Peyer's patch (tissue), 4 donors: ENCODE measurements at regions not wholly inside any gene's neighbourhood (a gene's known extent, or its start where the extent isn't known, plus 50 kb on each side); places are given as distances from the start of the nearest gene placed in this dataset.

Experiments
- DNase-seq, 3 donors: peaks; one replicate each; pipeline ENCODE4 v3.0.0-alpha.2; 2017 to 2019
- H3K27ac ChIP-seq, 4 donors: fragments of 200-600 bp; sonication (generic); one replicate each; pipeline ENCODE4 v1.5.1; 2016 to 2019
- H3K27me3 ChIP-seq, 2 donors: fragments of 200-600 bp; sonication (generic); one replicate each; pipeline ENCODE4 v1.5.1; 2019
- H3K36me3 ChIP-seq, 3 donors: fragments of 200-600 bp; sonication (generic); one replicate each; pipeline ENCODE4 v1.5.1; 2016 to 2019
- H3K4me1 ChIP-seq, 4 donors: fragments of 200-600 bp; sonication (generic); one replicate each; pipeline ENCODE4 v1.5.1; 2016 to 2019
- H3K4me3 ChIP-seq, 4 donors: fragments of 200-600 bp; sonication (generic); 1 replicate in 3 of 4; 2 replicates in 1 of 4; pipeline ENCODE4 v1.5.1; 2016 to 2019; ENCODE audit warnings: mild to moderate bottlenecking in 1 of 4
- H3K9me3 ChIP-seq, 4 donors: fragments of 200-600 bp; sonication (generic); one replicate each; pipeline ENCODE4 v1.5.1; 2016 to 2019; ENCODE audit warnings: mild to moderate bottlenecking in 1 of 4
- POLR2A ChIP-seq, 2 donors: fragments of 450-650 bp; IDR thresholded peaks; one replicate each; pipeline ENCODE4 v1.5.1; 2017; ENCODE audit warnings: antibody characterized with exemption in 2 of 2, mild to moderate bottlenecking in 2 of 2, moderate library complexity in 2 of 2
- TF ChIP-seq, protein P1 (sequence below), 6 experiments: fragments of 450-650 bp in 4 of 6; fragments of 200-600 bp in 2 of 6; sonication (generic) in 1 of 6; IDR thresholded peaks; one replicate each; pipeline ENCODE4 v1.5.1; 2017 to 2019; ENCODE audit warnings: antibody characterized with exemption in 6 of 6, mild to moderate bottlenecking in 3 of 6, moderate library complexity in 1 of 6

DNA sequence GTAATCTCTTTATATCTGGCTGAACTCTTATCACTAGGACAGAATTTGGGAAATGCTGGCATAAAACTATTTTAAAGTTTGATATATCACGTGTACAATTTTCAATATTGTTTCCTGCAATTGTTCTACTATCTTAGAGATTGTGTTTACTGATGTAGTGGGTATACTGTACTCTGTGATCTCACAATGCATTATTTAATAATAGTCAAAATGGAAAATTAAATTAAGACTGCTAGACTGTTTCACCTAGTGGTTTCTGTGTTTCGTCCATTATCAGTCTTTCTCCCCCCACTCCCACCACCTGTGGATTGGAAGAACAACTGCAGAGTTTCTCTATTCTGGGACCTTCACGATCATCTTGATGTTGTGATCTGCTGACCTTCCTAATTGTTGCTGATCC is 449.2 kb upstream of the SLC10A2 start:
- no peaks in the 10 kb centered on the region for H3K9me3 ChIP-seq
- no peaks in the 10 kb centered on the region for H3K27me3 ChIP-seq
- TF ChIP-seq, protein P1, sequence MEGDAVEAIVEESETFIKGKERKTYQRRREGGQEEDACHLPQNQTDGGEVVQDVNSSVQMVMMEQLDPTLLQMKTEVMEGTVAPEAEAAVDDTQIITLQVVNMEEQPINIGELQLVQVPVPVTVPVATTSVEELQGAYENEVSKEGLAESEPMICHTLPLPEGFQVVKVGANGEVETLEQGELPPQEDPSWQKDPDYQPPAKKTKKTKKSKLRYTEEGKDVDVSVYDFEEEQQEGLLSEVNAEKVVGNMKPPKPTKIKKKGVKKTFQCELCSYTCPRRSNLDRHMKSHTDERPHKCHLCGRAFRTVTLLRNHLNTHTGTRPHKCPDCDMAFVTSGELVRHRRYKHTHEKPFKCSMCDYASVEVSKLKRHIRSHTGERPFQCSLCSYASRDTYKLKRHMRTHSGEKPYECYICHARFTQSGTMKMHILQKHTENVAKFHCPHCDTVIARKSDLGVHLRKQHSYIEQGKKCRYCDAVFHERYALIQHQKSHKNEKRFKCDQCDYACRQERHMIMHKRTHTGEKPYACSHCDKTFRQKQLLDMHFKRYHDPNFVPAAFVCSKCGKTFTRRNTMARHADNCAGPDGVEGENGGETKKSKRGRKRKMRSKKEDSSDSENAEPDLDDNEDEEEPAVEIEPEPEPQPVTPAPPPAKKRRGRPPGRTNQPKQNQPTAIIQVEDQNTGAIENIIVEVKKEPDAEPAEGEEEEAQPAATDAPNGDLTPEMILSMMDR (IDR thresholded peaks at IDR 0.05), result no peak
- no peak for TF ChIP-seq POLR2A (IDR thresholded peaks at IDR 0.05)
- H3K36me3 ChIP-seq, result no peaks in the 10 kb centered on the region
- H3K27ac ChIP-seq, result no peak overlapping the region
- DNase-seq, result no peak
- no peak overlapping the region for H3K4me3 ChIP-seq
- H3K4me1 ChIP-seq, result peaks cover 0 to 12% (median 0%) of the 10 kb centered on the region in 4 donors

DNA sequence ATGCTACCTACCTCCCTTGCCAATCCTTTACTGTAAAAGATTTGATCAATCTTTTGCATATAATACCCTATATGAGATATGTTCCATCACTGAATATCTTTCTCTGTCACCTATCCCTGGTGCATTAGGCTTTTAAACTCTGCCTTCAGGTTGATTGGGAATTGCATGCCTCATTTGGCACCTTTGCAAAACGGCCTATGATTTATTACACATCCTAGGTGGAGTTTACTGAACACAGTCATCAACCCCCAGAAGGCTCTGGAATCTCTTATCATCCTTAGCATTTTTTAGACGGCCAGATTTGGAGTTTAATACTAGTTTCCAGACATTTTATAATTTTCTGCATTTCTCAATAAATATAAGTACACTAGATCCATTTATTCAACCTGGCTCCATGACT is 448.4 kb upstream of the SLC10A2 start:
- DNase-seq, result no peak
- TF ChIP-seq, protein P1 (IDR thresholded peaks at IDR 0.05), result no peak
- no peak for TF ChIP-seq POLR2A (IDR thresholded peaks at IDR 0.05)
- no peaks in the 10 kb centered on the region for H3K27me3 ChIP-seq

DNA sequence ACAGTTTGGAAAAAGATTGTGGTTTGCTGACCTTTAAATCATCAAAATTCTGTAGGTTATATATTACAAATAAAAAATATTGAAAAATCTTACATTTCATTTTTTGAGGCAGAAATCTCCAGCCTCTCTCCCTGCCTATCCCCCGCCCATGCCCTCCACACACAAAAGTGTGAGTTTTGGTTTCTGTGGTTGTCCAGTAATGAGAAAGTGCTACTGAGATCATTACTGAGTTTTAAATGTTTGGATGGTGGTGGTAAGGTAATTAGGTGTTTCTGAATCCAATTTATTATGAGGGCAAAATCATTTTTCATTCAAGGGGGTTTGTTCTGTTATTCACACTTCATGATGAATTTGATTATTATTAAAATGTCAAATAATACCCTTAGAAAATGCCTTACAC is 448.0 kb upstream of the SLC10A2 start:
- Histone ChIP-seq H3K4me1 (peaks cover 0 to 12% (median 0%) of the 10 kb centered on the region in 4 donors), H3K4me3 (no peak overlapping the region), H3K36me3 (no peaks in the 10 kb centered on the region), H3K9me3 (no peaks in the 10 kb centered on the region), H3K27ac (no peak overlapping the region), H3K27me3 (no peaks in the 10 kb centered on the region)
- no peak for DNase-seq
- TF ChIP-seq, protein P1 (IDR thresholded peaks at IDR 0.05), result no peak
- TF ChIP-seq POLR2A (IDR thresholded peaks at IDR 0.05), result no peak

More for the DNA sequence above, 448.4 kb upstream of the SLC10A2 start:
- no peak overlapping the region for H3K27ac ChIP-seq
- no peaks in the 10 kb centered on the region for H3K36me3 ChIP-seq
- no peaks in the 10 kb centered on the region for H3K9me3 ChIP-seq
- H3K4me1 ChIP-seq, result peaks cover 0 to 12% (median 0%) of the 10 kb centered on the region in 4 donors
- no peak overlapping the region for H3K4me3 ChIP-seq

DNA sequence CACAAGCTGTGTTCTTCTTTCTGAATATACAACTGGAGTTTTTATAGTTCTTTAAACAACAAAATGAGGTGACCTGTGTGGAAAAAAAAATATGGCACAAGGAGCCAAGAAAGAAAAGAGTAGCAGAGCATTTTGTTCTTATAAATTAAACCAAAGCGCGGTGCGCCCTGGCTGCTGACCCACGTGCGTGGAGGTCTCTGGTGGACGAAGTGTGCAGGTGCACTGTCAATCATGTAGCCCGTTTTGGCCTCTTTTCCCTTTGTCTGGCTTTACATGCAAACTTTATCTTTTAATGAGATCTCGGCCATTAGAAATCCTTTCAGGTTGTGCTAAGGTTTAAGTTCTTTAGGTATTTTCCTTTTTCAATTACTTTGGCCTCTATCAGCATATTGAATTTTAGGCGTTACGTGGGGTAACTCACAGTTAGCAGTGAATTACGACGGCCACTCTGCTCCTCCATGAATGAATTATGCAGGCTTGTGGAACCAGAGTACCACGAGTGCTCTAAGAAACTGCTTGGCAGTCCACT is 443.9 kb upstream of the SLC10A2 start:
- TF ChIP-seq, protein P1 (IDR thresholded peaks at IDR 0.05), result no peak
- no peak for TF ChIP-seq POLR2A (IDR thresholded peaks at IDR 0.05)
- H3K4me1 ChIP-seq, result no peaks in the 10 kb centered on the region
- H3K27ac ChIP-seq, result no peak overlapping the region
- no peaks in the 10 kb centered on the region for H3K27me3 ChIP-seq
- DNase-seq, result no peak
- no peaks in the 10 kb centered on the region for H3K36me3 ChIP-seq
- H3K9me3 ChIP-seq, result no peaks in the 10 kb centered on the region
- H3K4me3 ChIP-seq, result no peak overlapping the region

DNA sequence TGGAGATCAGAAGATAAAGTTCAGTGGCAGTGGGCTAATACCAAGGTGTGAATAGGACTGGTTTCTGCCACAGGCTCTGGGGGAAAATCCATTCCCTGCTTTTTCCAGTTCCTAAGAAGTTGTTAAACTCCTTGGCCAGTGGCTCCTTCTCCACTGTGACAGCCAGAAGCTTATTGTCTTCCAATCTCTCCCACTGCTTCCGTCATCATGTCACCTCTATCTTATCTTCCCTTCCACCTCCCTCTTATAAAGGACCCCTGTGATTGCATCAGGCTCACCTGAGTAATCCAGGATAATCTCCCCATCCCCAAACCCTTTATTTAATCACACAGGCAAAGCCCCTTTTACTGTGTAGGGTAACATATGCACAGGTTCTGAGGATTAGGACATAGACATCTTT is 431.2 kb upstream of the SLC10A2 start:
- TF ChIP-seq, protein P1 (IDR thresholded peaks at IDR 0.05), result no peak
- TF ChIP-seq POLR2A (IDR thresholded peaks at IDR 0.05), result no peak
- DNase-seq, result no peak
- no peaks in the 10 kb centered on the region for H3K36me3 ChIP-seq

DNA sequence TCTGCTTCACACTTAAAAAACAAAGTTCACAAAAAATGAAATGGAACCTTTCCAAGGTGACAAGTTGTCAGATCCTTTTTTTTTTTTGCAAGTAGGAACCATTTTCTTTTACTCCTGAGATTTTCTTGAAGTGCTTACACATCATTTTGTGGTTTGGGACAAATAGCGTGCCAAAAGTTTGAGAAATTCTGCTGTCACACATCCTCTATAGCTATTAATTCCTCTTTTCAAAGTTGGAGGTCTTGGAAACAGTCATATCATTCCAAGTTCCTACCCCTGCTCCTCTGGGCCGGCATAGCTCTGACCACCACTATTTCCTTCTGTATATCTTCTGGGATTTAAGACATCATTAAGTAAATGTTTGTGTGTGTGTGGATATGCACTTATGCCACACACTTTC is 421.6 kb upstream of the SLC10A2 start:
- Histone ChIP-seq H3K27me3 (no peaks in the 10 kb centered on the region), H3K4me3 (no peak overlapping the region), H3K27ac (no peak overlapping the region), H3K36me3 (no peaks in the 10 kb centered on the region), H3K4me1 (no peaks in the 10 kb centered on the region), H3K9me3 (no peaks in the 10 kb centered on the region)
- TF ChIP-seq, protein P1 (IDR thresholded peaks at IDR 0.05), result no peak
- TF ChIP-seq POLR2A (IDR thresholded peaks at IDR 0.05), result no peak
- no peak for DNase-seq

More for the DNA sequence above, 431.2 kb upstream of the SLC10A2 start:
- no peak overlapping the region for H3K4me3 ChIP-seq
- H3K4me1 ChIP-seq, result no peaks in the 10 kb centered on the region
- H3K27ac ChIP-seq, result no peak overlapping the region
- H3K9me3 ChIP-seq, result no peaks in the 10 kb centered on the region
- H3K27me3 ChIP-seq, result no peaks in the 10 kb centered on the region
